Keratinocyte (primary cell): ENCODE measurements at regions not wholly inside any gene's neighbourhood (a gene's known extent, or its start where the extent isn't known, plus 50 kb on each side); places are given as distances from the start of the nearest gene placed in this dataset.

ENCODE experiments used
- EZH2 ChIP-seq: IDR thresholded peaks from one replicate; pipeline ENCODE4 v1.6.1; 2012; ENCODE audit warnings: inconsistent platforms, mild to moderate bottlenecking, low read length, moderate library complexity
- TF ChIP-seq, protein P1 (sequence below), 3 experiments: IDR thresholded peaks in 1 of 3; conservative IDR thresholded peaks in 1 of 3; optimal IDR thresholded peaks in 1 of 3; 2 replicates in 2 of 3; 3 replicates in 1 of 3; pipeline versions ENCODE3 to v1.5.1; 2011; ENCODE audit warnings: low read length in 3 of 3, mild to moderate bottlenecking in 3 of 3, moderate library complexity in 2 of 3, control low read depth in 1 of 3, inconsistent platforms in 1 of 3; ENCODE audit not compliant: insufficient read depth in 2 of 3; ENCODE audit errors: extremely low read depth in 1 of 3

GRCh38 chr12:91857813-91858542 is 287.7 kb downstream of the BTG1 start:
- TF ChIP-seq, protein P1, sequence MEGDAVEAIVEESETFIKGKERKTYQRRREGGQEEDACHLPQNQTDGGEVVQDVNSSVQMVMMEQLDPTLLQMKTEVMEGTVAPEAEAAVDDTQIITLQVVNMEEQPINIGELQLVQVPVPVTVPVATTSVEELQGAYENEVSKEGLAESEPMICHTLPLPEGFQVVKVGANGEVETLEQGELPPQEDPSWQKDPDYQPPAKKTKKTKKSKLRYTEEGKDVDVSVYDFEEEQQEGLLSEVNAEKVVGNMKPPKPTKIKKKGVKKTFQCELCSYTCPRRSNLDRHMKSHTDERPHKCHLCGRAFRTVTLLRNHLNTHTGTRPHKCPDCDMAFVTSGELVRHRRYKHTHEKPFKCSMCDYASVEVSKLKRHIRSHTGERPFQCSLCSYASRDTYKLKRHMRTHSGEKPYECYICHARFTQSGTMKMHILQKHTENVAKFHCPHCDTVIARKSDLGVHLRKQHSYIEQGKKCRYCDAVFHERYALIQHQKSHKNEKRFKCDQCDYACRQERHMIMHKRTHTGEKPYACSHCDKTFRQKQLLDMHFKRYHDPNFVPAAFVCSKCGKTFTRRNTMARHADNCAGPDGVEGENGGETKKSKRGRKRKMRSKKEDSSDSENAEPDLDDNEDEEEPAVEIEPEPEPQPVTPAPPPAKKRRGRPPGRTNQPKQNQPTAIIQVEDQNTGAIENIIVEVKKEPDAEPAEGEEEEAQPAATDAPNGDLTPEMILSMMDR (optimal IDR thresholded peaks at IDR 0.05 in 1 of 3, IDR thresholded peaks at IDR 0.05 in 1 of 3, conservative IDR thresholded peaks at IDR 0.05 in 1 of 3; ENCODE audit: extremely low read depth in 1 of 3, insufficient read depth in 2 of 3, low read length in 3 of 3): no peak
- no peak for TF ChIP-seq EZH2
